Stomach (tissue), 8 donors: ENCODE measurements at regions not wholly inside any gene's neighbourhood (a gene's known extent, or its start where the extent isn't known, plus 50 kb on each side); places are given as distances from the start of the nearest gene placed in this dataset.

Source experiments
- DNase-seq, 2 donors: peaks; one replicate each; pipeline versions ENCODE4 v3.0.0 to v3.0.0-alpha.2; 2013 to 2019
- H3K27ac ChIP-seq, 5 donors: fragments of 200-600 bp in 4 of 5; sonication (generic) in 4 of 5; one replicate each; pipeline ENCODE4 v1.5.1; 2013 to 2019; ENCODE audit warnings: mild to moderate bottlenecking in 1 of 5, moderate library complexity in 1 of 5
- H3K27me3 ChIP-seq, 3 donors: fragments of 200-600 bp; sonication (generic); one replicate each; pipeline ENCODE4 v1.5.1; 2017 to 2019; ENCODE audit warnings: mixed run types in 1 of 3
- H3K36me3 ChIP-seq, 4 donors: fragments of 200-600 bp; sonication (generic); 1 replicate in 3 of 4; 2 replicates in 1 of 4; pipeline ENCODE4 v1.5.1; 2016 to 2019
- H3K4me1 ChIP-seq, 4 donors: fragments of 200-600 bp; sonication (generic); one replicate each; pipeline ENCODE4 v1.5.1; 2016 to 2019
- H3K4me3 ChIP-seq, 4 donors: fragments of 200-600 bp; sonication (generic) in 3 of 4; one replicate each; pipeline ENCODE4 v1.5.1; 2016 to 2019; ENCODE audit warnings: mild to moderate bottlenecking in 1 of 4
- H3K9me3 ChIP-seq, 4 donors: fragments of 200-600 bp; sonication (generic); one replicate each; pipeline ENCODE4 v1.5.1; 2016 to 2019
- EP300 ChIP-seq: sonication (generic); formaldehyde crosslinking; IDR thresholded peaks from one replicate; pipeline ENCODE4 v1.6.1; 2017; ENCODE audit warnings: antibody characterized with exemption
- POLR2A ChIP-seq, 4 donors: fragments of 450-650 bp; IDR thresholded peaks; one replicate each; pipeline ENCODE4 v1.6.1; 2016; ENCODE audit warnings: antibody characterized with exemption in 4 of 4, control low read depth in 2 of 4, mild to moderate bottlenecking in 1 of 4, moderate library complexity in 1 of 4
- POLR2AphosphoS5 ChIP-seq, 3 donors: sonication (generic); formaldehyde crosslinking; IDR thresholded peaks; one replicate each; pipeline ENCODE4 v1.6.1; 2016; ENCODE audit warnings: antibody characterized with exemption in 3 of 3
- WGBS, 5 donors: extraction: QIAGEN DNeasy Blood & Tissue Kit in 3 of 5; methylation state at CpG; one replicate each; pipeline versions ENCODE4 v1.1.5 to v1.1.7; 2013 to 2018; 5-methylcytosine and 5-hydroxymethylcytosine counted together
- intact Hi-C: fragments of 100-400 bp; cut with DNase I; formaldehyde crosslinking; loops from one replicate; pipeline ENCODE4 v1.15.1; 2023; ENCODE audit warnings: low total_unique reads
- TF ChIP-seq, protein P1 (sequence below), 7 experiments: fragments of 450-650 bp in 4 of 7; fragments of 200-600 bp in 3 of 7; sonication (generic) in 3 of 7; IDR thresholded peaks; one replicate each; pipeline ENCODE4 v1.5.1; 2016 to 2019; ENCODE audit warnings: antibody characterized with exemption in 7 of 7, control low read depth in 2 of 7, mild to moderate bottlenecking in 1 of 7
- donor health status: healthy with polysubstance abuse.
- donor health status: Bipolar disorder and iron deficiency.
- donor health status: healthy.

DNA sequence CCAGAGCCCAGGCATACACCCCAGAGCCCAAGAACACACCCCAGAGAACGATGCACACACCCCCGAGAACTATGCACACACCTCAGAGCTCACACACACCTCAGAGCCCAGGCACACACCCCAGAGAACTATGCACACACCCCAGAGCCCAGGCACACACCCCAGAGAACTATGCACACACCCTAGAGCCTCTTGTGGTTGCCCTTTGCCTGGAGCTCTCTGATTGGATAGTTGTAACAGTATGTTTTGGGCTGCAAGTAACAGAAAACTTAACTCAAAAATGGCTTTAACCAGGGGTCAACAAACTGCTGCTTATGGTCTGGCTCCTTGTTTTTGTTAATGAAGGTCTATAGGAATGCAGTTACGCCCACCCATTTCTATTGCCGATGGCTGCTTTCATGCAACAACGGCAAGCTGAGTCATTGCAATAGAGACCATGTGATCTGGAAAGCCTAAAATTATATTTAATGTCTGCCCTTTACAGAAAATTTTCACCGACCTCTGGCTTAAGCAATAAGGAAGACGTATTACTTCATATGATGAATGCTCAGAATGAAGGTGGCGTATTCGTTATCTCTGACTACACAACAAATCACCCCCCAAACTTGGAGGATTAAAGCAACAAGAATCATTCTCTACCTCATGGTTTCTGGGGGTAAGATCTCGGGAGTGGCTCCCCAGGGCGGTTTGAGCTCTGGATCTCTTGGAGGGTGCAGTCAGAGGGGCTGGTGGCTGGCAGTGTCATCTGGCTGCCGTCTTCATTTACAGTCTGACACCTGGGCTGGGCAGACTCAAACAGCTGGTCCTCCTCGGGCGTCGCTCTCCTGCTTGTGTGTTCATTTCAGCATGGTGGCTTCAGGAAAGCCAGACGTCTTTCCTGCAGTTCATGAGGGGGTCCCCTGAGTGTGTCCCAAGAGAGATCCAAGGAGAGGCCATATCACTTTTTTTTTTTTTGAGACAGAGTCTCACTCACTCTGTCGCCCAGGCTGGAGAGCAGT, 66.3 kb upstream of the NCOR2 start:
- DNase-seq: peak in 1 of 2 donors; percentile 48
- Histone ChIP-seq H3K4me3 (no peak overlapping the region), H3K36me3 (no peaks in the 10 kb centered on the region), H3K4me1 (peaks cover 0 to 45% (median 14%) of the 10 kb centered on the region in 4 donors), H3K27me3 (no peaks in the 10 kb centered on the region), H3K9me3 (no peaks in the 10 kb centered on the region), H3K27ac (no peak overlapping the region)
- TF ChIP-seq POLR2A (IDR thresholded peaks at IDR 0.05): no peak
- 72 to 86% (median 78%) methylated on average over 17 of the region's 17 CpGs for WGBS, 5 donors
- intact Hi-C loops: no loop called here

DNA sequence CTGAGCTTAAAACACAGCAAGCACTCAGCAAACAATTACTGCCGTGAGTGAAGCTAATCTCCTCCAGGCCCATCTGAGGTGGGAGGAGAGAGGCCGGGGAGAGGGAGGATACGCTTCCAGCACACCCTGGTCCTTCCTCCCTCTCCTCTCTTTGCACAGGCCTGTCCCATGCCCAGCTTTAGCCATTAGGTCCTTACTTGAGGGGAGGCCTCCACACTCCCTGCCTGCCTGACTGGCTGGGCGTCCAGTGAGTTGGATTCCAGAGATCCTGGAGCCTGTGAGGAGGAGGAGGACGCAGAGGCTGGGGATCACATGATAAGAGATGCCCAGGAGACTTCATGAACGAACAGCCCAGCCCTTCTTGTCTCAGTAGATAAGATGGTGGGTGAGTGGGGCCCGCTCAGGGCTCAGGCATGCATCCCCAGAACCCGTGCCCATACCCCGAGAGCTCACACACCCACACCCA, 65.1 kb upstream of the NCOR2 start:
- Histone ChIP-seq H3K27ac (peak overlapping the region in 2 of 5 donors; percentile 17 to 33), H3K4me3 (no peak overlapping the region), H3K27me3 (no peaks in the 10 kb centered on the region), H3K36me3 (no peaks in the 10 kb centered on the region), H3K4me1 (peaks cover 0 to 42% (median 10%) of the 10 kb centered on the region in 4 donors), H3K9me3 (no peaks in the 10 kb centered on the region)
- intact Hi-C loops: no loop called here
- WGBS, 5 donors: 33 to 59% (median 46%) methylated on average over 6 to 9 of the region's 9 CpGs
- DNase-seq: peak in 1 of 2 donors; percentile 72
- TF ChIP-seq POLR2A (IDR thresholded peaks at IDR 0.05) (no peak), POLR2AphosphoS5 (IDR thresholded peaks at IDR 0.05) (no peak), EP300 (no peak)
- TF ChIP-seq, protein P1, sequence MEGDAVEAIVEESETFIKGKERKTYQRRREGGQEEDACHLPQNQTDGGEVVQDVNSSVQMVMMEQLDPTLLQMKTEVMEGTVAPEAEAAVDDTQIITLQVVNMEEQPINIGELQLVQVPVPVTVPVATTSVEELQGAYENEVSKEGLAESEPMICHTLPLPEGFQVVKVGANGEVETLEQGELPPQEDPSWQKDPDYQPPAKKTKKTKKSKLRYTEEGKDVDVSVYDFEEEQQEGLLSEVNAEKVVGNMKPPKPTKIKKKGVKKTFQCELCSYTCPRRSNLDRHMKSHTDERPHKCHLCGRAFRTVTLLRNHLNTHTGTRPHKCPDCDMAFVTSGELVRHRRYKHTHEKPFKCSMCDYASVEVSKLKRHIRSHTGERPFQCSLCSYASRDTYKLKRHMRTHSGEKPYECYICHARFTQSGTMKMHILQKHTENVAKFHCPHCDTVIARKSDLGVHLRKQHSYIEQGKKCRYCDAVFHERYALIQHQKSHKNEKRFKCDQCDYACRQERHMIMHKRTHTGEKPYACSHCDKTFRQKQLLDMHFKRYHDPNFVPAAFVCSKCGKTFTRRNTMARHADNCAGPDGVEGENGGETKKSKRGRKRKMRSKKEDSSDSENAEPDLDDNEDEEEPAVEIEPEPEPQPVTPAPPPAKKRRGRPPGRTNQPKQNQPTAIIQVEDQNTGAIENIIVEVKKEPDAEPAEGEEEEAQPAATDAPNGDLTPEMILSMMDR (IDR thresholded peaks at IDR 0.05): no peak

DNA sequence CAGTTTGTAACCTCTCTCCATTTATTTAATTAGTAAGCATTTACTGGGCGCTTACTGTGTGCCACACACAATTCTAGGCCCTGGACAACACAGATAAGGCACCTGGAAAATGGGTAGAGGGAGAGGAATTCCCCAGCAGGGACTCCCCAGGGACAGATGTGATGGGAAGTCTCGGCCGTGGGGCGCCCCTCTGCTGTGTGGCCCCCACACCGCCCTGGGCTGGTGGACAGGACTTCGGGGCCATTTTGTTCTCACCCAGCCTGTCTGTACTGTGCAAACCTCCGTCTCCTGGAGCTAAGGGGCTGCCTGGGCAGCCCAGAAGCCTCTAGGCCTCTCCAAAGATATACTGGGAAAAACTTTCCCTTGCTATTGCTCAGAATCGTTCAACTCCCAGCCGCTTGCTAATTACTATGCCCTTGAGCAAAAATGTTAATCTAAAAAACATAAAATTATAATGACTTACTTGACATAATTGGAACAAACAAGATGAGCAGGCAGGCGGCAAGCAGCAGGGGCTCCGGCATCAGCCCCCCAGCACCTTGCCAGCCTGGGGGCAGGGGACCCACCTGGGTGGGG, 64.4 kb upstream of the NCOR2 start:
- TF ChIP-seq POLR2AphosphoS5 (IDR thresholded peaks at IDR 0.05) (no peak), POLR2A (IDR thresholded peaks at IDR 0.05) (no peak), EP300 (no peak)
- TF ChIP-seq, protein P1 (IDR thresholded peaks at IDR 0.05): no peak
- H3K27me3 ChIP-seq: no peaks in the 10 kb centered on the region
- H3K9me3 ChIP-seq: no peaks in the 10 kb centered on the region
- H3K4me1 ChIP-seq: peaks cover 2 to 41% (median 15%) of the 10 kb centered on the region in 4 donors
- H3K36me3 ChIP-seq: no peaks in the 10 kb centered on the region
- intact Hi-C loops: no loop called here
- 81 to 93% (median 90%) methylated on average over 11 of the region's 11 CpGs for WGBS, 5 donors
- H3K4me3 ChIP-seq: no peak overlapping the region
- peak overlapping the region in 2 of 5 donors; percentile 17 to 33 for H3K27ac ChIP-seq
- DNase-seq: no peak

DNA sequence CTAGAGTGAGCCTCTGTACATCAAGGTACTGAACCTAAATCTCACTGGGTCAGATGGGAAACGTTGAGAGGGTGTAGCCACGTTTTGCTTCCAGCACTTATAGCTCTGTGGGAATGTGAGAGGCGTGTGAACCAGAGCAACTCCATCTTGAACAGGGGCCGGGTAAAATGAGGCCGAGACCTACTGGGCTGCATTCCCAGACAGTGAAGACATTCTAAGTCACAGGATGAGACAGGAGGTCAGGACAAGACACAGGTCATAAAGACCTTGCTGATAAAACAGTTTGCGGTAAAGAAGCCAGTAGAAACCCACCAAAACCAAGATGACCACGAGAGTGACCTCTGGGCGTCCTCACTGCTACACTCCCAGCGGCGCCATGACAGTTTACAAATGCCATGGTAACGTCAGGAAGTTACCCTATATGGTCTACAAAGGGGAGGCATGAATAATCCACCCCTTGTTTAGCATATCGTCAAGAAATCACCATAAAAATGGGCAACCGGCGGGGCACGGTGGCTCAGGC, 63.4 kb upstream of the NCOR2 start:
- no peaks in the 10 kb centered on the region for H3K36me3 ChIP-seq
- no peak for DNase-seq
- H3K27ac ChIP-seq: no peak overlapping the region
- TF ChIP-seq, protein P1 (IDR thresholded peaks at IDR 0.05): no peak
- no peak for TF ChIP-seq POLR2A (IDR thresholded peaks at IDR 0.05)
- WGBS, 5 donors: 91 to 94% (median 91%) methylated on average over 15 of the region's 15 CpGs
- H3K4me1 ChIP-seq: peaks cover 11 to 41% (median 20%) of the 10 kb centered on the region in 4 donors
- no peaks in the 10 kb centered on the region for H3K9me3 ChIP-seq
- intact Hi-C loops: no loop called here
- no peak overlapping the region for H3K4me3 ChIP-seq
- no peaks in the 10 kb centered on the region for H3K27me3 ChIP-seq
